GM12878 (cell line): ENCODE measurements at regions not wholly inside any gene's neighbourhood (a gene's known extent, or its start where the extent isn't known, plus 50 kb on each side); places are given as distances from the start of the nearest gene placed in this dataset.

Experiments used
- ATAC-seq: fragments of 200-7000 bp; cut with Tn5 transposase; 3 replicates; pipeline ENCODE4 v1.9.1; 2020; ENCODE audit warnings: mild to moderate bottlenecking, moderate library complexity
- BruUV-seq: library from RNA; stranded (reverse); fragments of 400-500 nt; replicated peaks from 2 replicates; lab custom pipeline; 2021; lab: Mats Ljungman, UMichigan
- CTCF ChIA-PET: fragments of 300-600 bp; sonication (Branson Sonifier 250); formaldehyde crosslinking; extraction: SDS; loops from one replicate; lab custom pipeline; 2021; ENCODE audit warnings: inconsistent platforms; lab: Yijun Ruan, JAX
- POLR2A ChIA-PET: fragments of 350-600 bp; formaldehyde crosslinking; extraction: SDS; loops from one replicate; lab custom pipeline; 2021; ENCODE audit warnings: inconsistent platforms; lab: Charles Lee
- RAD21 ChIA-PET: fragments of 300-600 bp; sonication (Branson Sonifier 250); formaldehyde crosslinking; loops from one replicate; lab custom pipeline; 2023; ENCODE audit warnings: antibody characterized with exemption; ENCODE audit not compliant: unreplicated experiment; lab: Charles Lee
- SMC1A ChIA-PET: fragments of 300-600 bp; sonication (Branson Sonifier 250); formaldehyde crosslinking; loops from one replicate; lab custom pipeline; 2023; ENCODE audit not compliant: unreplicated experiment, uncharacterized antibody; lab: Charles Lee
- DNase-seq: peaks from one replicate; pipeline ENCODE4 v3.0.0-alpha.2; 2011; ENCODE audit warnings: low read depth, low spot score
- FAIRE-seq: peaks from 3 replicates; lab custom pipeline; 2011; peaks lifted over from hg19 to GRCh38; lab: Jason Lieb, UNC
- H2AFZ ChIP-seq: 2 replicates; pipeline ENCODE4 v1.6.0; 2011; ENCODE audit warnings: low read depth, low read length, control low read depth; ENCODE audit not compliant: control insufficient read depth
- H3K27ac ChIP-seq: 2 replicates; pipeline ENCODE4 v1.5.1; 2011; ENCODE audit warnings: control low read depth; ENCODE audit not compliant: control insufficient read depth, insufficient read depth
- H3K27me3 ChIP-seq, 2 experiments: replicated peaks in 1 of 2; 2 replicates each; pipeline versions ENCODE4 v1.6.0 to v1.6.1; 2011; ENCODE audit warnings: low read length in 1 of 2; ENCODE audit not compliant: control insufficient read depth in 2 of 2, insufficient read depth in 2 of 2
- H3K36me3 ChIP-seq, 2 experiments: 2 replicates each; pipeline ENCODE4 v1.5.1; 2011; ENCODE audit warnings: low read length in 1 of 2; ENCODE audit not compliant: control insufficient read depth in 2 of 2, insufficient read depth in 2 of 2
- H3K4me1 ChIP-seq: 2 replicates; pipeline ENCODE4 v1.6.1; 2011; ENCODE audit warnings: mild to moderate bottlenecking, low read length, moderate library complexity, mixed read lengths; ENCODE audit not compliant: control insufficient read depth, insufficient read depth
- H3K4me2 ChIP-seq: 2 replicates; pipeline ENCODE4 v1.6.0; 2011; ENCODE audit warnings: control low read depth; ENCODE audit not compliant: control insufficient read depth, insufficient read depth
- H3K4me3 ChIP-seq: fragments of 200-600 bp; sonication (generic); 2 replicates; pipeline ENCODE4 v1.5.1; 2016
- H3K79me2 ChIP-seq: 2 replicates; pipeline ENCODE4 v1.6.0; 2011; ENCODE audit warnings: low read length; ENCODE audit not compliant: control insufficient read depth, insufficient read depth
- H3K9ac ChIP-seq: 2 replicates; pipeline ENCODE4 v1.8.0; 2011; ENCODE audit warnings: low read length, control low read depth, mixed read lengths; ENCODE audit not compliant: control insufficient read depth, insufficient read depth
- H3K9me3 ChIP-seq: replicated peaks from 3 replicates; pipeline ENCODE4 v1.5.1; 2011; ENCODE audit warnings: mild to moderate bottlenecking, low read length; ENCODE audit not compliant: control insufficient read depth, insufficient read depth
- H4K20me1 ChIP-seq: 2 replicates; pipeline ENCODE4 v1.6.0; 2011; ENCODE audit not compliant: control insufficient read depth, insufficient read depth
- ASH2L ChIP-seq: fragments of 300-600, 200-600 bp; sonication (generic); IDR thresholded peaks from 2 replicates; pipeline ENCODE4 v1.6.1; 2017; ENCODE audit warnings: low read depth, mild to moderate bottlenecking, borderline replicate concordance
- BCL3 ChIP-seq: IDR thresholded peaks from 2 replicates; pipeline ENCODE4 v1.6.1; 2011; ENCODE audit warnings: borderline replicate concordance, low read depth, mild to moderate bottlenecking, moderate library complexity, low read length; ENCODE audit not compliant: insufficient read depth, poor library complexity, severe bottlenecking
- CEBPB ChIP-seq, 2 experiments: fragments of 150-350 bp in 1 of 2; IDR thresholded peaks; 2 replicates each; pipeline ENCODE4 v1.6.1; 2012 to 2014; ENCODE audit warnings: low read depth in 2 of 2, low read length in 2 of 2, borderline replicate concordance in 1 of 2, inconsistent platforms in 1 of 2
- CREM ChIP-seq: IDR thresholded peaks from 2 replicates; pipeline ENCODE4 v1.6.1; 2014; ENCODE audit warnings: antibody characterized with exemption, low read depth
- FOXK2 ChIP-seq: fragments of 450-650 bp; IDR thresholded peaks from 2 replicates; pipeline ENCODE4 v1.6.1; 2017; ENCODE audit warnings: mild to moderate bottlenecking, moderate library complexity
- HDGF ChIP-seq: fragments of 450-650 bp; IDR thresholded peaks from 2 replicates; pipeline ENCODE4 v1.6.1; 2016; ENCODE audit warnings: antibody characterized with exemption
- PAX8 ChIP-seq: fragments of 450-650 bp; IDR thresholded peaks from 2 replicates; pipeline ENCODE4 v1.6.1; 2017; ENCODE audit warnings: mild to moderate bottlenecking, moderate library complexity
- RELB ChIP-seq: fragments of 450-650 bp; IDR thresholded peaks from 2 replicates; pipeline ENCODE4 v1.6.1; 2017; ENCODE audit warnings: low read depth, mild to moderate bottlenecking, moderate library complexity
- SKIL ChIP-seq: fragments of 450-650 bp; IDR thresholded peaks from 2 replicates; pipeline ENCODE4 v1.6.1; 2017; ENCODE audit warnings: mild to moderate bottlenecking, low read depth, inconsistent platforms; ENCODE audit not compliant: poor library complexity, severe bottlenecking
- SREBF2 ChIP-seq: IDR thresholded peaks from 2 replicates; pipeline ENCODE4 v1.6.1; 2012; ENCODE audit warnings: mild to moderate bottlenecking, low read length
- TCF12 ChIP-seq: IDR thresholded peaks from 2 replicates; pipeline ENCODE4 v1.6.1; 2011; ENCODE audit warnings: low read depth, mild to moderate bottlenecking, low read length
- USF2 ChIP-seq: IDR thresholded peaks from 2 replicates; pipeline ENCODE4 v1.6.1; 2011; ENCODE audit warnings: low read depth, low read length, improper control_type of control experiment, borderline replicate concordance
- ZBED1 ChIP-seq: IDR thresholded peaks from 2 replicates; pipeline ENCODE4 v1.6.1; 2016; ENCODE audit warnings: borderline replicate concordance
- ZBTB4 ChIP-seq: fragments of 450-650 bp; formaldehyde crosslinking; IDR thresholded peaks from 2 replicates; pipeline ENCODE4 v1.4.0; 2022; ENCODE audit warnings: mild to moderate bottlenecking, moderate library complexity
- in situ Hi-C: fragments of 300-500 bp; cut with MboI; formaldehyde crosslinking; loops from 9 replicates; pipeline ENCODE4 v1.14.3; 2018; ENCODE audit warnings: mixed read lengths
- intact Hi-C: fragments of 100-400 bp; cut with micrococcal nuclease; formaldehyde crosslinking; loops from one replicate; pipeline ENCODE4 v1.14.2; 2022; ENCODE audit not compliant: unreplicated experiment

- ATAC-seq: no peak
- TF ChIP-seq SREBF2 (no peak), BCL3 (no peak), CREM (no peak), ASH2L (no peak), ZBTB4 (CRISPR knock-in tag) (no peak), RELB (no peak), FOXK2 (no peak), TCF12 (no peak), CEBPB (IDR thresholded peaks at IDR 0.05; ENCODE audit: borderline replicate concordance in 1 of 2, low read depth in 2 of 2, low read length in 2 of 2) (no peak), ZBED1 (no peak), SKIL (no peak), PAX8 (no peak), HDGF (no peak), USF2 (no peak)
Measured at GRCh38 chr3:124168271-124168670, 176.3 kb upstream of the ROPN1 start.

More at GRCh38 chr3:124168271-124168670, 176.3 kb upstream of the ROPN1 start:
- BruUV-seq: no TSS peak
- peaks cover 0 to 3% of the 10 kb centered on the region in 2 experiments; a peak in 1 of 4 replicates for H3K27me3 ChIP-seq
- H3K9me3 ChIP-seq: no peaks in the 10 kb centered on the region
- H3K4me2 ChIP-seq: no peak overlapping the region
- ChIA-PET SMC1A (interaction anchor here (0.9 kb wide), 1 partner anchor 40 kb away, joined by 3 read pairs; no protein-coding TSS in a partner anchor), CTCF (no interaction called here), POLR2A (no interaction called here), RAD21 (no interaction called here)
- no peak overlapping the region for H3K4me3 ChIP-seq
- H3K79me2 ChIP-seq: no peaks in the 10 kb centered on the region
- FAIRE-seq (no peak), DNase-seq (no peak)
- H3K27ac ChIP-seq: no peak overlapping the region
- no peaks in the 10 kb centered on the region for H4K20me1 ChIP-seq
- H3K9ac ChIP-seq: no peak overlapping the region
- H3K36me3 ChIP-seq: no peaks in the 10 kb centered on the region
- in situ Hi-C loops: no loop called here
- H2AFZ ChIP-seq: no peak overlapping the region
- intact Hi-C loops: no loop called here
- H3K4me1 ChIP-seq: no peaks in the 10 kb centered on the region
